Limb (tissue), 2 donors: ENCODE measurements at regions not wholly inside any gene's neighbourhood (a gene's known extent, or its start where the extent isn't known, plus 50 kb on each side); places are given as distances from the start of the nearest gene placed in this dataset.
"Not testable (repeated sequence)": the region's sequence is repeated elsewhere in the genome, so short reads cannot be mapped to it uniquely, and the experiment has no call there.

Experiments
- DNase-seq, 2 donors: peaks; one replicate each; pipeline ENCODE4 v3.0.0-alpha.2; 2016; ENCODE audit errors: extremely low spot score in 2 of 2

DNA sequence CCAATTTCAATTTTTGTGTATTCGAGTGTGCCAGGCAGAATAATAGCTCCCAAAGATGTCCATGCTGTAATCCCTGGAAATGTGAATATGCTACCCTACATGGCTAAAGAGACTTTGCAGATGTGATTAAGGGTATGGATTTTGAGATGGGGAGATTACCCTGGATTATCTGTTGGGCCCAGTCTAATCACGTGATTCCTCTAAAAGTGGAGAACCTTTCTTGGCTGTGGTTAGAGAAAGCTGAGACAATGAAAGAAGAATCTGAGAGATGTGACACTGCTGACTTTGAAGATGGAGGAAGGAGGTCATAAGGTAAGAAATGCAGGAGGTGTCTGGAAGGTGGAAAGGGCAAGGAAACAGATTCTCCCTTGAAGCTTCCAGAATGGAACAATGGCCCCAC lies 503.5 kb upstream of the PITX2 start:
- no peak for DNase-seq

DNA sequence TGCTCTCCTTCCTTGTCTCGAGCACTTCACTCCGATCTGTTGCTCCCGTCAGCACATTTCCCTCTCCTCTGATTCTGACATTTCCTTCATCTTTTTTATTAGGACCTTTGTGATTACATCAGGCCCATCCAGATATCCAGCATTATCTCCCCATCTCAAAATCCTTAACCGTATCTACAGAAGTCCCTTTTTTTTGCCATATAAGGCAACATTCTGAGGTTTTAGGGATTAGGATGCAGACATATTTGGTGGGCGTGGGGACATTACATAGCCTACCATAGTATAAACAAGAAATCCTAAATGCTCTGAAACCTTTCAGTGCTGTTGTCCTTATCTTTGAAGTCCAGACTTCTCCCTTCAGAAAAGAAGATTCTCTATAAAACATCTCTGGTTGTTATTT lies 505.0 kb upstream of the PITX2 start:
- no peak for DNase-seq

DNA sequence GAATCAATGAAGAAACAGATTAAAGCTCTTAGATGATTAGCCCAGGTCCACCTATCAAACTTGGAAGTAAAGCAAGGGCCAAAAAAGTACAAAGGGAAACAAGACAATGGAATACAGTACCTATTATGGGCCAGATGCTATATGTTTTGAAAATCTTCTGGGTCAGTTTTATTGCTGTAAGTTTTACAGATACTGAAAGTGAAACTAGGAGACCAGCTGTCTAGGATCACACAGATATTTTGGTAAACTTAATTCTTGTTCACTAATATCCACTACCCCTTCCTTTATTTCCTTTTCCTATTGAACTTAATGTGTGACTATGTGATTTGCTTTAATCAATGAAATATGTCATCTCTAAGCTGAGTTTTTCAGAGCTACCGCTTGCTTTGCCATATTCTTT lies 505.4 kb upstream of the PITX2 start:
- no peak for DNase-seq

DNA sequence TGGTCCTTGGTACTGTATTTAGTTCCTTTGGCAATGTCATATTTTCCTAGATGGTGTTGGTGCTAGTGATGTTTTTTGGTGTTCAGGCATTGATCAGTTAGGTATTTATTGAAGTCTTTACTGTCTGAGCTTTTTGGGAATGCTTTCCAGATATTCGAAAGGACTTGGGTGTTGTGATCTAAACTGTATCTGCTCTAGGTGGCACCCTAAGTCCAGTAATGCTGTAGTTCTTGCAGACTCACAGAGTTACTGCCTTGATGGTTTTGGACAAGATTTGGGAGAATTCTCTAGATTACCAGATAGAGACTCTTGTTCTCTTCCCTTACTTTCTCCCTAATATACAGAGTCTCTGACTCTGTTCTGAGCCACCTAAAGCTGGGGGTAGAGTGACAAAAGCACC lies 513.6 kb upstream of the PITX2 start:
- no peak for DNase-seq

DNA sequence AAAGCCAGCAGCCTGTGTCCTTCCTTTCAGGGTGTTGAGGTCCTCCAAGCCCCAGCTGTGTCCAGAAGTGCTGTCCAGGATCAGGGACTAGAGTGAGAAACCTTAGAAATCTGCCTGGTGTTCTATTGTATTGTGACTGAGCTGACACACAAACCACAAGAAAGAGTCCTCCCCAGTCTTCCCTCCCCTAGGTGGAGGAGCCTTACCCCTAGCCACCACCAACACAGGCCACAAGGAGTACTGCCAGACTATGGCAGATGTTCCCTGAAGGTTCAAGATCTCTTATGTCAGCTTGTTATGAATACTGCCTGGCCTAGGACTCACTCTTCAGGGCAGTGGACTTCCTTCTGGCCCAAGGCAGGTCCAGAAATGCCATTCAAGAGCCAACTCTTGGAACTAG lies 514.1 kb upstream of the PITX2 start:
- no peak for DNase-seq

DNA sequence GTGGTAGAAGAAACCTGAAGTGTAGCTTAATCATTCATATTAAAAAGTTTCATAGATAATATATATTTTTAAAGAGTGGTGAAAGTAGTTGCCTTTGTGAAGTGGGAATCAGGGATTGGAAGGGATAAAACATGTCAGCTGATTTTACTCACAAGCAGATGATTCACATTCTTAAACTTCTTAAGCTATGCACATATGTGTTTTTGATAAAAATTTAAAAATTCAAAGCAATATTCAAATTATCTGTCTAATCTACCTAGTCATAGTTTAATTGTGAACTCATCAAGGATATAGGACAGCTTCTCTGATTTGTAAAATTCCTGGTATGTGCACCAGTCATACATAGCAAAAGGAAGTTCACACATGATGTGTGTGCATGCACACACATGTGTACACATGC lies 520.6 kb upstream of the PITX2 start:
- DNase-seq, result no peak

DNA sequence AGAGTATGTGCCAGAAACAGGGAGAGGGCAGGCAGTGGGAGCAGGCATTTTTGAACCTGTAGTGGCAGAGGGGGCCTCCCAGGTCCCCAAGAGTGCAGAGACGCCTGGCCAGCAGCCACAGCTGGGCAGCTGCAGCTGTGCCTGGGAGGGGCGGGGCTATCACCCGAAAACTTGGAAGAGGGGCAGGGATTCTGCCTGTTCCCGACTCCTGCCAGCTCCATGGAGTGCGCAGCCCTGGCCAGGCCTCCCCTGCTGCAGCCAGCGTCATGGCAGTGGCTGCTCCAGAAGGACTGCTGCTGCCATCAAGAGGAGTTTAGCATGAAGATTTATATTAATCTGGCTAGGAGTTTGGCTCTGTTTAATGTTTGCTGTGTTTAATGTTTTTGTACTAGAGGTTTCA lies 532.1 kb upstream of the PITX2 start:
- no peak for DNase-seq

DNA sequence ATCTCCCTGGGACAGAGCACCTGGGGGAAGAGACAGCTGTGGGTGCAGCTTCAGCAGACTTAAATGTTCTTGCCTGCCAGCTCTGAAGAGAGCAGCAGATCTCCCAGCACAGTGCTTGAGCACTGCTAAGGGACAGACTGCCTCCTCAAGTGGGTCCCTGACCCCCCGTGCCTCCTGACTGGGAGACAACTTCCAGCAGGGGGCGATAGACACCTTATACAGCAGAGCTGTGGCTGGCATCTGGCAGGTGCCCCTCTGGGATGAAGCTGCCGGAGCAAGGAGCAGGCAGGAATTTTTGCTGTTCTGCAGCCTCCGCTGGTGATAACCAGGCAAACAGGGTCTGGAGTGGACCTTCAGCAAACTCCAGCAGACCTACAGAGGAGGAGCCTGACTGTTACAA lies 541.7 kb upstream of the PITX2 start:
- DNase-seq, result not testable (repeated sequence)

DNA sequence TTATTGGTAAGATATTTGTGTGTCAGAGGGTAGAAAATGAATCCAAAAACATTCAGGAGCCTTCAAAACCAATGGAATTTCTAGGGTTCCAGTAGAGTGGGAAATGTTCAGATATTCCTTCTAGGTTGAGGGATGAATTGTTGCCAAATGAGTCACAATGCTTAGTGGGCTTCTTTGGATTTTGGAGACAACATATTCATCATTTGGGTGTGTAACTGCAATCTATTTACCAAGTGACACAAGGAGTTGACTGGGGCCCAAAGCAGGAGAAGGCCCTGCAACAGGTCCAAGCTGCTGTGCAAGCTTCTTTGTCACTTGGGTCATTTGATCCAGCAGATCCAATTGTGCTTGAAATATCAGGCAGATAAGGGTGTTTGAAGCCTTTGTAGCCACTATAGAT lies 551.5 kb upstream of the PITX2 start:
- DNase-seq, result no peak

DNA sequence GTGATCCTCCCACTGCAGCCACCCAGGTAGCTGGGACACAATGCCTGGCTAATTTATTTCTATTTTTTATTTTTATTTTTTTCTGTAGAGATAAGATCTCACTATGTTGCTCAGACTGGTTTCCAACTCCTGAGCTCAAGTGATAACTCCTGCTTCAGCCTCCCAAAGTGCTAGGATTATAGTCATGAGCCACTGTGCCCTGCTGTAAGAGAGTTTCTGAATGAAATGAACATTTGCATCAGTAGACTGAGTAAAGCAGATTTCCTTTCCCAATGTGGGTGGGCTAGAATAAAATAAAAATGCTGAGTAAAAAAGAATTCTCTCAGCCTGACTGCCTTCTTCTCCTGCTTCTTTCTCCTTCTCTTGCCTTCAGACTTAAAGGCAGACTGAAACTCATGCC lies 555.4 kb upstream of the PITX2 start:
- no peak for DNase-seq

DNA sequence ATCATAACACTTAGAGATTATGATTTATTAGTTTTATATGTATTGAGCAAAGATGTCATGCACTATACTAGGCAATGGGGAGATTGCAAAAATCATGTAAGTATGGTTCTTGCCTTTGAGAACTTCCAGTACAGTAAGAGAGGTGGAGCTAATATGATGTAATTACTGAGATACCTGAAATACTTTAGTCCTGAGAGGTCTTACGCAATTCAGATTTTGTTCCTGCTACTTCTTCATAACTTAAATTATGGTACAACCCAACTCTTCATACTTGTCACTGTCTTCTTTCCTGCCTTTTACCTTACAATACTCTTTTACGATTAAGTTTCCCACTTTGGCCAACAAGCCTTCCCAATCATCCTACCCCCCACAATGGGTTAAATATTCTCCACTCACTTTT lies 564.2 kb upstream of the PITX2 start:
- no peak for DNase-seq

DNA sequence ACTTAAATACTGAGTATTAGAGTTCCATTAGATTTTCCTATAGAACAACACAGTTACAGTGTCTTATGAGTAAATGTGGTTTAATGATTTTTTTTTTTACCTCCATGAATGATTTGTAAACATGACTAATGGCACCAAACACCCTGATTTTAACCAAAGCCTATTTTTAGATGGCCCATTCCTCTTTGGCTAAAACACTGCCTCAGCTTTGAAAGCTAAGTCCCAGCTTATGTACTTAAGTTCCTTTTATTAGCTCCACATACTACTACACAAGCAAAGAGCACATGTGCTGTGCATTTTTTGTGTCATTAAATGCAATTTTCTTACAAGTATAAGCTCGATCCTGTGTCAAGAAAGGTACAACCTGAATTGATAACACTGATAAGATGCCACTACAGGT lies 575.6 kb upstream of the PITX2 start:
- DNase-seq, result no peak

DNA sequence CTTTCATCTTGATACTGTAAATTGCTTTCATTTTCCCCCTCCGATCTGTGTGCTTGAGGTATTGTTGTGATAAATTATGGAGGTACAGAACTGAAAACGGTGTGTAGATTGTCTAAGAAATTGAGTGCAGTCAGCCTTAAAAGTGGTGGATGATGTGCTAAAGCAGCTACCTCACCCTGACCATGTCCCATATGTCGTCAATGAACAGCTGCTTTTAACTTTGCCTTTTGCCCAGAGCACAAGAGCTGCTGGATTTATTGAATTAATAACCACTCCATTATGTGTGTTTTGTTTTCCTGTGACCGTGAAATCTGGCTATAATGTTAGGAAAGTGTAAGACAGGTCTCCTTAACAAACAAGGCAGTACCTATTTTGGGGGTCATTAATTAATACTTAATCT lies 581.9 kb upstream of the PITX2 start:
- no peak for DNase-seq

DNA sequence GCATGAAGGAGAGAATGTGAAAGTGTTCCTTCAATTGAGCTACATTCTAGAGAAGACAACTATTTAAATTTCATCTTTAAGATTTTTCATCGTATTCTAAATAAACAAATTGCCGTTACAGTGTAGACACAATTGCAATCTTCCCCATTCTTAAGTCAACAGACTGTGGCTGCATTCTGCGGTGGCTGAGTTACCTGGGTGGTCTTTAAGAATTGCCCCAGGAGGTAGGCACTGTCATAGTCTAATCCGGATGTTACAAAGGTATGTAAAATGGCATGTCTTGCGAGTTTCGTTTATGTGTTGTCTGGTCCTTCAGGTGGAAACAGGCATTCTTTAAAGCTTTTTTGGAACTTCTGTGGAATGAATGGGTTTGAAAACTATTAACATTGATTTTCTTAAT lies 586.1 kb upstream of the PITX2 start:
- no peak for DNase-seq

DNA sequence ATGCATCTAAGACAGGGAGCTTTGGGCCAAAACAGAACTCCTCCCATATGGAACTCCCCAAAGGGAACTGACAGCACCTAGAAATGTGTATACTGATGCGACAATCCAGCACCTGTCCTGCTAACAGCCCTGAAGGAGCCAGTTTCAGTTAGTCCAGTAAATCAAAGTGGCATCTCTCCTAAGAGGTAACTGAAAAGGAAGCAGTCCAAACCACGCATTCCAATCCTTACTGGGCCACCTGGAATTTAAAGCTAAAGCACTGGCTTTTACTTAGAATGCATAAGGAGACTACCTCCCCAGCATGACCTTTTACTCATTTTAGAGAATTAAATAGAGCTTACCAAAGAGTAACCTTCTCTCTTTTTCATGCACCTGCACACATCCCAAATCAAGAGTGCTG lies 586.8 kb upstream of the PITX2 start:
- DNase-seq, result no peak

DNA sequence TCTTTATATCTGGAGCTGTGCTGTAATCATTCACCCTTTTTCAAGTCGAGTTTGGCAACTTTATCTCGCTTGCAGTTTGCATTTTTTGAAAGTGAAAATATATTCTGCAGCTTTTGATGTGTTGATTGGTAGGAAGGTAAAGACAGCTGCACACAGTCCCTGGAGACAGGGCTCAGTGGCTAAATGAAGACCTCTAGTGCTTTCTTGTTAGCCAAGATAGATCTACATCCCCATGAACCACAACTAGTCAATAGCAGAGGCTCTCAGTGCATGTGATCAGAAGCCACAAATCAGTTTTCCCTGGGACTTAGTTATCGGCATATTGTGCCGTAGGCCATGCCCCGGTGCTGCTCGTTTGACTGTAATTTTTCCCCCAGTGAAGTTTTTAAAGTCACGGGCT lies 587.7 kb upstream of the PITX2 start:
- DNase-seq, result no peak

DNA sequence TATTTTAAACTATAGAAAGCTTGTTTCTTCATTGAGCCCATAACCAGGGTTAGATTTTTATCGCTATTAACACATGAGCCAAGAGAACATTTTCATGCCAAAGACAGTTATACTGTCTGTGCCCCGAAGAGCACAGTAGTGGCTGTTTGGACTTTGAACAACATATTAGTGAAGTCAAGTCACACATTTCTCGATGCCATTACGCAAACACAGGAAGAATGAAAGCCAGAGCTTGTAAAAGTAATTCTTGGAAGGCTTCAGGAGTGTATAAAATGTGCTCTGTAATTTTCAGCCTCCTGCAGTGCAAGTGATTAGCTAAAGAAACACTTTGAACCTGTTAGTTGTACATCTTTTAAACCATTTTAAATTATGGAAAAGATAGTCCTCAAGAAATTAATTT lies 590.7 kb upstream of the PITX2 start:
- DNase-seq, result no peak

DNA sequence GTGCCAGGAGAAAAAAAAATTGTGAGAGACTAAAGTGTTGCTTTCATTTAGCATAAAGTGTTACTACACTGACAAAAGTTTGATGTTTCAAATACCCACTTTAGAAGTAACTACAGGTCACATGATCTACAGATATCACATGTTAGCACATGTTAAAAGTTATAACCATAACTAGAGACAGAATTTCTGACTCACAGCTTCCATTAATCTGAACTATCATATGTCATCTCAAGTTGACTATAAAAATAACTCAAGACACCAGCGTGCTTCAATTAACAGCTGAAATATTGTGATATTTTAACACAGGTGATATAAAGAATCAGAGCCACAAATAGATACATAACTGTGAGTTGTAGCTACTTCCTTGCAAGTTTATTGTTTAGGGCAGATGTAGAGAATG lies 591.5 kb upstream of the PITX2 start:
- DNase-seq, result peak in 1 of 2 donors; percentile 13

DNA sequence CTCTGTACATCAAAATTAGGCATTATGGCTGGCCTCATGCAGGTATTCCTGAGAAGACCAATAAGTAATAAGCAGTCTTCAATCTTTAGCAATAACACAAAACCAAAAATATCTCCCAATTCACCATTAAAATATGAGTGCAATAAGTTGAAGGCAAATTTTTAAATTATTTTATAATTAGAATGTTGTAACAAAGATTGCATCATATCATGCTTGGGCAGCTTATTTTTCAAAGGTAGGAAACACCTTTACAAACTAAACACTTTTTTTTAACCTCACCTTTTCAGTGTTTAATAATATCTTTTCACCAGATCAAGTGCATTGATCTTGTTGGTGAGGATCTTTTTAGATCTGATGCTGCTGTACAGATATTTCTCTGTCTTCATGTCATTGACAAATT lies 592.9 kb upstream of the PITX2 start:
- DNase-seq, result no peak

DNA sequence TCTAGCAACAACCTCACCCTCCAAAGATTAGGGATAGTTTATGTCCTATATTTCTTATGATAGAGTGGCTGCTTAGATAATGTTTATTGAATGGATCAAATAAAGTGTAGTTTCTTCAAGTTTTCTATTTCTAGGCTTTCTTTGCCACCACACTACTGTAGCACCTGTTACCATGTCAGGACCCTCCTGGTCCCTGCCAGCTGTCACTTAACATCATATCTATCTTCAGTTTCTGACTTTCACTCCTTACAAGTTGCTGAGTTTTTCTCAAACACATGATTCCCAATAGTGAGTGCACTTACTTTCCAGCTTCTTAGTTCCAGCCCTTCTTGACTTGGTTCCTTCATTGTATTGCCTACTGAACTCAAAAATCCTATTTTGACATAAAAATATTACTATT lies 593.9 kb upstream of the PITX2 start:
- no peak for DNase-seq

DNA sequence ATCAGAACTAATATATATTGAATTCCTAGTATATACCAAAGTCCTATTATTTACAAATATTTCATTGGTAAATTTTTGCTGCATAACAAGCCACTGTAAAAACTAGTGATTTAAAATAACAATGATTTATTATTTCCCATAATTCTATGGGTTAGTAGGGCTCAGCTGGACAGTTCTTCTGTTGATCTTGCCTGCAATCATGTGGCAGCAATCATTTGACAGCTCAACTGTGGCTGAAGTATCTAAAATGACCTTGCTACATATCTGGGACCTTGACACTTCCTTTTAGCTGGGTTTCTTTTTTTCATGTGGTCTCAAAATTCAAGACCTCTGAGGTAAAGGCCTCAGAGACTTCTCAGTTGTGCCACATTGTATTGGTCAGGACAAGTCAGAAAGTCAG lies 598.5 kb upstream of the PITX2 start:
- DNase-seq, result no peak

DNA sequence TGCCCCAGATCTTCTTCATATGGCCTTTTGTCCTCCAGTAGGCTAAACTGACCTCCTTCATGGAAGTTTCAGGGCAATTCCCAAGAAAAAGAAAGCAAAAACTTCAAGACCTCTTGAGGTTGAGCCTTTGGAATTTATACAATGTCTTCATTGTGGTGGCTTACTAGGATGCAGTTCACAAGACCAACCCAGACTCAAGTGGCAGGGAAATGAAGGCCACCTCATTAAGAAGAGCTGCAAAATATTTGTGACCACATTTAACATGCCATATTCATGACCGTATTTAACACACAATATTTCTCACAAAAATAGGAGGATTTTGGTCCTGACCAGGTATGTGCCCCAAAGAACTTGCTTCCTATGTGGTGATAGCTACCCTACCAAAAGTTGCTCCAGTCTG lies 605.5 kb upstream of the PITX2 start:
- no peak for DNase-seq

DNA sequence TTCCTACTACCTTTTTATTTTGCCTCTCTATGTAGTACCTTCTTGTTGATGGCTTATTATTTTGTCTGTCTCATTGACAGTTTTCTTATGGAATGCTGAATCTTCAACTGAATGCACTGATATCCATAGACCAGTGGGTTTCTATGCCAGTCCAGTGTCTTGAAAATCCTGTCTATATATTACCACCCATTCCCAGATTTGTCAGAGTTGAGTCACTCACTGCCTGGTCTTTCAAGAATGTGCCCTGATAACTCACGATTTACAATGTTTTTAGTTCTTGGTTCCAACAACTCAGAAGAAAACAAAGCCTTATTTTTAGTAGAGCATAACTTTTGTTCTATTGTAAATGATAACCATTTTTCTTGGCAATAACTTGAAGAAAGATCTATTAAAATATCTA lies 606.0 kb upstream of the PITX2 start:
- no peak for DNase-seq

DNA sequence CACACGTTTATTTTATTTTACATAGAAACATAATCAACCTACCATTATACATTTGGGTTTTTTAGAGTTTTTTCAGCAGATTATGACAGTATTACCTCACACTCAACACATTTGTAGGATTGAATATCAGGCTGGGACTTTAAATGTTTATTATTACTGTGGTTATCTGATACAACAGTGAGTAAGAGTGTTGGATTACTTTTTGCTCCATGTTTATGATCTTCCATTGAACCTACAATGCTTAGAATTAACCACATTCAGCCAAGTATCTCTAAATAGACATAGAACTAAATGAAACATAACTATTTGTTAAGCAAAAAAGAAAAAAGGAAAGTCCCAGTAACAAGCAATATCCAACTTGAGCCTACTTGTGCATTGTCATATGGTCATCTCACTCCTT lies 607.4 kb upstream of the PITX2 start:
- no peak for DNase-seq

DNA sequence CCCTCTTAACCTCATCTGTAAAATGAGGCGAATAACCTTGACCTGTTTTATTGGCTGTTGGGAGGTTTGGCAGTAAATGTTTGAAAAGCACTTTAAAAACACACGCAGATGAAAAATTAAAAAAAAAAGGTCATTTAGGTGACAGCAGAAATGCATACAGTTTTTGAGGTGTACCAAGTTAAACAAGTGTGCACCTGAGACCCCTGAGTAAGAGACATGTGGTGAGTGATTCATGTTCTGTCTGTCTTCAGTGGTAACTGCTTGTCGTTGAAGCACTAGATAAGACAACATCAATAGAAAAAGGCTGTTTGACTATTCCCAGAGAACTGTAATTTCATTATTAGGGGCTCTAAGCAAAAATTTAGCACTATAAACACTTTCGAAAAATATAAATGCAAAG lies 608.4 kb upstream of the PITX2 start:
- no peak for DNase-seq
